Large intestine (tissue), 3 donors: ENCODE measurements at regions not wholly inside any gene's neighbourhood (a gene's known extent, or its start where the extent isn't known, plus 50 kb on each side); places are given as distances from the start of the nearest gene placed in this dataset.
"Not testable (repeated sequence)": the region's sequence is repeated elsewhere in the genome, so short reads cannot be mapped to it uniquely, and the experiment has no call there.

Experiments
- DNase-seq, 2 donors: peaks; one replicate each; pipeline versions ENCODE4 v3.0.0 to v3.0.0-alpha.2; 2013
- H3K27ac ChIP-seq: one replicate; pipeline ENCODE4 v1.5.1; 2013; ENCODE audit warnings: low read length
- H3K27me3 ChIP-seq: 2 replicates; pipeline ENCODE4 v1.6.1; 2013; ENCODE audit warnings: low read length; ENCODE audit not compliant: control insufficient read depth, insufficient read depth
- H3K36me3 ChIP-seq: 2 replicates; pipeline ENCODE4 v1.6.1; 2013; ENCODE audit warnings: low read length; ENCODE audit not compliant: control insufficient read depth, insufficient read depth
- H3K4me1 ChIP-seq: one replicate; pipeline ENCODE4 v1.6.1; 2013; ENCODE audit warnings: low read length; ENCODE audit not compliant: control insufficient read depth, insufficient read depth
- H3K4me3 ChIP-seq: one replicate; pipeline ENCODE4 v1.5.1; 2013; ENCODE audit warnings: low read length
- H3K9me3 ChIP-seq: one replicate; pipeline ENCODE4 v1.6.1; 2013; ENCODE audit warnings: mild to moderate bottlenecking, low read depth, low read length, moderate library complexity; ENCODE audit not compliant: control insufficient read depth
- WGBS: methylation state at CpG from one replicate; pipeline ENCODE4 v1.1.5; 2013; ENCODE audit warnings: low lambda C conversion rate; ENCODE audit not compliant: insufficient coverage; 5-methylcytosine and 5-hydroxymethylcytosine counted together

DNA sequence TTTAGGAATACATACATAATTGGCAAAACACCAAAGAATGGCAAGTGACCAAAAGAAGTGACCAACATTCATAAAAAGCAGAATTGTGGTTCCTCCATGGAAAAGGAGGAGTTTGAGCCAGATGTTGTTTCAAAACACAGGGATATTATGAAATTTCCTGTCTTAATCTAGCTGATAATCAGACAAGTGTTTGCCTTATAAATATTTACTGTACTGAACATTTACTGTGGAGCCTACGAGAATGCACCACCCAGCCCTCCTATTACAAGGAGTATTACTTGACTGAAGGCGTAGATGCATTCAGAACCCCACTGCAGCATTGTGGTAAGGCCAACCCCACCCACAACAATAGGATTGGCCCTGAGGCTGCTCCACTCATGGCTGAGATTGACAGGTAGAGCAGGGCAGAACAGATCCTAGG is 118.9 kb downstream of the AKR1D1 start:
- Histone ChIP-seq H3K27me3 (no peaks in the 10 kb centered on the region), H3K9me3 (no peaks in the 10 kb centered on the region), H3K4me1 (no peaks in the 10 kb centered on the region), H3K4me3 (no peak overlapping the region), H3K27ac (no peak overlapping the region), H3K36me3 (no peaks in the 10 kb centered on the region)
- DNase-seq, result peak; percentile 4 to 9
- WGBS, result no CpG with 5 or more reads among the region's 2 CpGs

DNA sequence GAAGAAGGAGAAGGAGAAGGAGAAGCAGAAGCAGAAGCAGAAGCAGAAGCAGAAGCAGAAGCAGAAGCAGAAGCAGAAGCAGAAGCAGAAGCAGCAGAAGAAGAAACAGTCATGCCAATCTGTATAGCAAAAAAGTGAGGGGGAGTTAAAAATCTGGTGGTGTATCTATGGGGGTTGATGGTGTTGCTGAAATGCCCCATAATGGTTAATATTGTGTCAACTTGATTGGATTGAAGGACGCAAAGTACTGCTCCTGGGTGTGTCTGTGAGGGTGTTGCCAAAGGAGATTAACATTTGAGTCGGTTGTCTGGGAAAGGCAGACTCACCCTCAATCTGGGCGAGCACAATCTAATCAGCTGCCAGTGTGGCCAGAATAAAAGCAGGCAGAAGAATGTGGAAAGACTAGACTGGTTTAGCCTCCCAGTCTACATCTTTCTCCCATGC is 120.3 kb downstream of the AKR1D1 start:
- no CpG with 5 or more reads among the region's 3 CpGs for WGBS
- not testable (repeated sequence) for DNase-seq, H3K27ac ChIP-seq

DNA sequence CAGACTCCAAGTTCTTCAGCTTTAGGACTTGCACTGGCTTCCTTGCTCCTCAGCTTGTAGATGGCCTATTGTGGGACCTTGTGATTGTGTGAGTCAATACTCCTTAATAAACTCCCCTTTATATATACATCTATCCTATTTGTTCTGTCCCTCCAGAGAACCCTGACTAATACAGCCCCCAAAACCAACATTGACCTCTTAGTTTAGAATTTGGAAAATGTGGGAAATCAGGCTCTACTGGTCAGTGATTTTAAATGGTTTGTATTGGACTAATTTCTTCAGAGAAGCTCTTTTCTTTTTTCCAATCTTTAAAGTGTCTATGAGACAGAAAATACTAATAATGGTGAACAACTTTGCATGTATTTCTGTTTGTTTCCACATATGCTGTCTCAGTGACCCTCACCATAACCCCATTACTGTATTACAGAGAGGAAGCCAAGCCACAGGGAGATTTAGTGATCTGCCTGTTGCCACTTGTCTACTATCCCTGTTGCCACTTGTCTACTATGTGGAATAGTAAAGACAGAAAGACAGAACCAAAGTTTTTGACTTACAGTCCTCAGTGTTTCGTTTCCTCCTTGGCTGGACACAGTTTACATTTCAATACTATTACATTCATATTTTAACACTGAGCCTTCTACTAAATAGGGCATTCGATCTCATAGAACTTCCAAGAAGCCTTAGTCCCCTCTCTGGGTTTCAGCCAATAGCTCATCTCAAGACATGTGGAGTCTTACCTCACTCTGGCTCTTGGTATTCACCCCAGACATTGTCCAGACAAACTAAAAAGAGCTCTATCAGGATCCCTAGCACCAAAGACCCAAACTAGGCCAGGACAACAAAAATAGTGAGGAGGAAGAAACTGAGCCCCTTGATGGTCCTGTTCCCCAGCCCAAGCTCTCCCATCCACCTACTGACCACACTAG is 121.0 kb downstream of the AKR1D1 start:
- H3K36me3 ChIP-seq, result no peaks in the 10 kb centered on the region
- no peak for DNase-seq
- no peak overlapping the region for H3K4me3 ChIP-seq
- no CpG with 5 or more reads among the region's 2 CpGs for WGBS
- no peaks in the 10 kb centered on the region for H3K9me3 ChIP-seq
- no peaks in the 10 kb centered on the region for H3K27me3 ChIP-seq
- no peaks in the 10 kb centered on the region for H3K4me1 ChIP-seq
- no peak overlapping the region for H3K27ac ChIP-seq

More for the DNA sequence above, 120.3 kb downstream of the AKR1D1 start:
- H3K4me1 ChIP-seq, H3K4me3 ChIP-seq, H3K27me3 ChIP-seq, H3K36me3 ChIP-seq, H3K9me3 ChIP-seq: not testable (repeated sequence)

DNA sequence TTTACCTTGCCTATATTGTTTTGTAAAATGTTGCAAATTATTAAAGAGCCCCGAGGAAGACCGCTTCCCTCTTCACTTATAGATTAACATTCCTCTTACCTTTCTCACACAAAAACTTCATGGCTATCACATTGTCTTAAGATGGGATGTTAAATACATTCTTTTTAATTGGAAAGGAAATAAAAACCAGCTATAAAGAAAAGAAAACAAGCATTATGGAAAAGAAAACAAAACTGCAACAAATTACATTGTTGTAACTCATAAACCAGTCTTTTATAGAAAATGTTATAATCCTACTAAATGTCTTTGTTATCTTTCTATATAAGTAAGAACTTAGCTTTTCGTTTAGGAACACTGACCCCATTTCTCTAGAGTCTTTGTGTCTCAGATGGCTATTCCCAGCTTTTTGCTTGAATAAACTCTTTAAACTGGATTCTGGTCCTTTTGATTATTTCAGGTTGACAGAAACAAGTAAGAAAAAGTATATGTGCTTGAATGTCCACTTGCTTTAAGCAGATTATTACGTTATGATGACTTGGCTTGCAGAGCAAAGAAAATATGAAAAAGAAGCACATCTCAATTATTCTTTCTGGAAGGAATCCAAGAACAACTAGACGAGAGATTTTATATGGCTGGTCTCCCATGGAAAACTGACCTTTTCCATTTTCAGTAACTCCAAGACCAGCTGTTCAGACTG is 128.2 kb downstream of the AKR1D1 start:
- H3K27ac ChIP-seq, result no peak overlapping the region
- no peaks in the 10 kb centered on the region for H3K27me3 ChIP-seq
- H3K4me1 ChIP-seq, result no peaks in the 10 kb centered on the region
- no peak overlapping the region for H3K4me3 ChIP-seq
- WGBS, result 68% methylated on average over 4 of the region's 5 CpGs
- no peaks in the 10 kb centered on the region for H3K36me3 ChIP-seq
- no peaks in the 10 kb centered on the region for H3K9me3 ChIP-seq
- no peak for DNase-seq

DNA sequence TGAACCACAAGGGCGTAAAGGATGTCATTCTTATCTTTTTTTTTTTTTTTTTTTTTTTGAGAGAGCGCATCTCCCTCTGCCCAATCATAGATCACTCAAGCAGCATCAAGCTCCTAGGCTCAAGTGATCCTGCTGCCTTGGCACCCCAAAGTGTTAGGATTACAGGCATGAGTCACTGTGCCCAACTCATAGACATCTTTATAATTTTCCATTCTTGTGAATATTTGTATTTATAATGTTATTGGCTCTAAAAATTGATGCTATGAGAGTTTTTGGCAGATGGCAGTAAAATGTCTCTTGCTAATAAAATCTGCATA is 128.7 kb downstream of the AKR1D1 start:
- no peak overlapping the region for H3K4me3 ChIP-seq
- H3K9me3 ChIP-seq, result no peaks in the 10 kb centered on the region
- no peak for DNase-seq
- no peaks in the 10 kb centered on the region for H3K27me3 ChIP-seq
- no peaks in the 10 kb centered on the region for H3K36me3 ChIP-seq
- no CpG with 5 or more reads among the region's 2 CpGs for WGBS
- no peak overlapping the region for H3K27ac ChIP-seq
- H3K4me1 ChIP-seq, result no peaks in the 10 kb centered on the region

DNA sequence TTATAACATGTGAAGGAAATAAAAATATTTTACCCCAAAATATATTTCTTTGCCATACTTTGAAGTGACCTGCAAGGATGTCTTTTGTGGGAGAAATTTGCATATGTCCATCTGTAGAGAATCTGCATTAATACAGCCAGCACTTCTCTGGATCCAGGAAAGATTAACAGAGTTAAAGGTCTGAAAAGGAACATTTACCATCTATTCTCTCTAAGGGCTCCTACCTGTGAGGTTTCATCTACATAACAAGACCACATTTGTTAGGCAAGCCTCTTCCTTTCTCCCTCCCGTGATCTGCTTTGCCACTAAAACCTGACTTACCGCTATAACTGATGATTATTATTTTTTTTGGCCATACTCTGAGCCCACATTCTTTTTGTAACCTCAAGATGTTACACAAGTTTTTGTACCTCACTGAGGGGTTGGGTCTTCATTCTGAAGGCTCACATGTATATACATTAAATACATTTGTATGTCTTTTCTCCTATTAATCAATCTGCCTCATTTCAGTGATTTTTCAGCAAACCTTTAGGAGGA is 129.4 kb downstream of the AKR1D1 start:
- H3K27me3 ChIP-seq, result no peaks in the 10 kb centered on the region
- H3K36me3 ChIP-seq, result no peaks in the 10 kb centered on the region
- H3K4me1 ChIP-seq, result no peaks in the 10 kb centered on the region
- H3K27ac ChIP-seq, result no peak overlapping the region
- DNase-seq, result no peak
- no peak overlapping the region for H3K4me3 ChIP-seq
- no CpG with 5 or more reads among the region's 2 CpGs for WGBS
- H3K9me3 ChIP-seq, result no peaks in the 10 kb centered on the region

DNA sequence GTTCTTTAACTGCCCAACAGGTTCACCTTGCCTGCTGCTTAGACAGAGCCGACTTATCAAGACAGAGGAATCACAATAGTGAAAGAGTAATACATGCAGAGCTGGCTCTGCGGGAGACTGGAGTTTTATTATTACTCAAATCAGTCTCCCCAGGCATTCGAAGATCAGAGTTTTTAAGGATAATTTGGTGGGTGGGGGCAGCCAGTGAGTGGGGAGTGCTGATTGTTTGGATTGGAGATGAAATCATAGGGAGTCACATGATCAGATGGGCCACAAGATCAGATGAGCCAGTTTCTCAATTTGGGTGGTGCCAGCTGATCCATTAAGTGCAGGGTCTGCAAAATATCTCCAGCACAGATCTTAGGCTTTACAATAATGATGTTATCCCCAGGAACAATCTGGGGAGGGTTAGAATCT is 131.3 kb downstream of the AKR1D1 start:
- no peaks in the 10 kb centered on the region for H3K27me3 ChIP-seq
- H3K36me3 ChIP-seq, result no peaks in the 10 kb centered on the region
- H3K9me3 ChIP-seq, result no peaks in the 10 kb centered on the region
- no peak overlapping the region for H3K4me3 ChIP-seq
- H3K4me1 ChIP-seq, result no peaks in the 10 kb centered on the region
- DNase-seq, result no peak
- H3K27ac ChIP-seq, result no peak overlapping the region
- no CpG with 5 or more reads among the region's 3 CpGs for WGBS

DNA sequence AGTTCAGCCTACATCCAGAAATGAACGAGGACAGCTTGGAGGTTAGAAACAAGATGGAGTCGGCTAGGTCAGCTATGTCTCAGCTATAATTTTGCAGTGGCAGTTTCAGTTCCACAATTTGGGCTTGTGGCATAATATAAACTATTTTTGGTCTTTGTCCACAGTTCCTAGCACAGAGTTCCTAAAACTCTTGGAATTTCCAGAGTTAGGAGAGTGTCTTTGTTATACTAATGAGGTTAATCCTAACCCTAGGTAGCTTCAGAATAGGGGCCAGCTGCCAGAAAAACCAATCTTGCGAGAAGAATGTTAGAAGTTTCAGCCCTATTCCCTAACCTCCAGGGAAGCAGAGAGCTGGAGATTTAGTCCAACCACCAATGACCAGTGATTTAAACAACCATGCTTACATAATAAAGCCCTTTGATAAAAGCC is 131.9 kb downstream of the AKR1D1 start:
- H3K27ac ChIP-seq, result no peak overlapping the region

DNA sequence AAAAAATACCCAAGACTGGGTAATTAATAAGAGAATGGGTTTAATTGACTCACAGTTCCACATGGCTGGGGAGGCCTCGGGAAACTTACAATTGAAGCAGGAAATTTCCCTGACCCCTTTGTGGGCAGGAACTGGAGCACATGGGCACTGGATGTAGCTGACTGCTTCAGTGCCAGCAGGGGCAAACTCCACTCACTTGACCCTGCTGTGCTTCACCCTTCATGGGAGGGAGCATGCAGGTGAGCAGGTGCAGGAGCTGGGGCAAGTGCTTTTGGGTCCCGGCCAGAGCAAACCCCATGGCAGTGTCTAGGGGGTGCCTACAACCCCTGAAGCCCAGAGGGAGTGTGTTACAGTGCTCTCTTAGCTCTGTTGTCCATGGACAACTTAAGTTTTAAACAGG is 132.6 kb downstream of the AKR1D1 start:
- Histone ChIP-seq H3K4me3 (no peak overlapping the region), H3K27ac (no peak overlapping the region), H3K9me3 (no peaks in the 10 kb centered on the region), H3K27me3 (no peaks in the 10 kb centered on the region), H3K4me1 (no peaks in the 10 kb centered on the region), H3K36me3 (no peaks in the 10 kb centered on the region)
- no CpG with 5 or more reads among the region's 2 CpGs for WGBS
- no peak for DNase-seq

More for the DNA sequence above, 131.9 kb downstream of the AKR1D1 start:
- H3K9me3 ChIP-seq, result no peaks in the 10 kb centered on the region
- DNase-seq, result no peak
- no peaks in the 10 kb centered on the region for H3K36me3 ChIP-seq
- H3K27me3 ChIP-seq, result no peaks in the 10 kb centered on the region
- H3K4me3 ChIP-seq, result no peak overlapping the region
- WGBS, result no CpG with 5 or more reads among the region's 3 CpGs
- H3K4me1 ChIP-seq, result no peaks in the 10 kb centered on the region

DNA sequence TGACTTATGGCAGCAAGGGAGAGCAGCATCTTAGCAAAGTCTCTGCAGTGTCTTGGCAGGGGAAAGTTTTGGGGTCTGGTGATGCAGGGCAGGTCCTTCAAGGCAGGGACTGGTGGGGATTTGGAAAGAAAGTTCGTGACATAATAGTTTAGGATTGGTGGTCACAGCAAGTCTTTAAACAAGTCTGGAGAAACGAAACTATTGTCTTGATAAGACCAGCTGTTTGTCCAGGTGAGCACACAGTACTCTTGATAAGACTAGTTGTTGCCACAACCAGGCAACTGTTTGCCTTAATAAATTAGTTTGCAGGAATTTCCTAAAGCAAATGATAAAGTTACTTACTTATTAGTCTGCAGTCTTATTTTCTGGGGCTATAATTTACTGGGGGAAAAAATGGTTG is 136.1 kb downstream of the AKR1D1 start:
- H3K27me3 ChIP-seq, result no peaks in the 10 kb centered on the region

More for the DNA sequence above, 136.1 kb downstream of the AKR1D1 start:
- no peak overlapping the region for H3K27ac ChIP-seq
- no peaks in the 10 kb centered on the region for H3K9me3 ChIP-seq
- H3K36me3 ChIP-seq, result no peaks in the 10 kb centered on the region
- no peak overlapping the region for H3K4me3 ChIP-seq
- WGBS, result 0% methylated on average over 1 of the region's 2 CpGs
- no peaks in the 10 kb centered on the region for H3K4me1 ChIP-seq
- peak; percentile 15 to 46 for DNase-seq
